Esophagus muscularis mucosa (tissue), 4 donors: ENCODE measurements at regions not wholly inside any gene's neighbourhood (a gene's known extent, or its start where the extent isn't known, plus 50 kb on each side); places are given as distances from the start of the nearest gene placed in this dataset.

Experiments
- EP300 ChIP-seq: sonication (generic); formaldehyde crosslinking; IDR thresholded peaks from one replicate; pipeline ENCODE4 v1.6.1; 2017; ENCODE audit warnings: antibody characterized with exemption
- POLR2A ChIP-seq: fragments of 450-650 bp; IDR thresholded peaks from one replicate; pipeline ENCODE4 v1.6.1; 2017; ENCODE audit warnings: antibody characterized with exemption, moderate library complexity, mild to moderate bottlenecking, low read depth
- POLR2AphosphoS5 ChIP-seq, 2 donors: sonication (generic); formaldehyde crosslinking; IDR thresholded peaks; one replicate each; pipeline ENCODE4 v1.6.1; 2017; ENCODE audit warnings: antibody characterized with exemption in 2 of 2
- TF ChIP-seq, protein P1 (sequence below), 3 experiments: fragments of 200-600 bp in 2 of 3; fragments of 450-650 bp in 1 of 3; sonication (generic) in 2 of 3; IDR thresholded peaks; one replicate each; pipeline ENCODE4 v1.5.1; 2017 to 2019; ENCODE audit warnings: antibody characterized with exemption in 3 of 3, mild to moderate bottlenecking in 2 of 3, moderate library complexity in 1 of 3

- no peak for TF ChIP-seq POLR2A
- TF ChIP-seq, protein P1, sequence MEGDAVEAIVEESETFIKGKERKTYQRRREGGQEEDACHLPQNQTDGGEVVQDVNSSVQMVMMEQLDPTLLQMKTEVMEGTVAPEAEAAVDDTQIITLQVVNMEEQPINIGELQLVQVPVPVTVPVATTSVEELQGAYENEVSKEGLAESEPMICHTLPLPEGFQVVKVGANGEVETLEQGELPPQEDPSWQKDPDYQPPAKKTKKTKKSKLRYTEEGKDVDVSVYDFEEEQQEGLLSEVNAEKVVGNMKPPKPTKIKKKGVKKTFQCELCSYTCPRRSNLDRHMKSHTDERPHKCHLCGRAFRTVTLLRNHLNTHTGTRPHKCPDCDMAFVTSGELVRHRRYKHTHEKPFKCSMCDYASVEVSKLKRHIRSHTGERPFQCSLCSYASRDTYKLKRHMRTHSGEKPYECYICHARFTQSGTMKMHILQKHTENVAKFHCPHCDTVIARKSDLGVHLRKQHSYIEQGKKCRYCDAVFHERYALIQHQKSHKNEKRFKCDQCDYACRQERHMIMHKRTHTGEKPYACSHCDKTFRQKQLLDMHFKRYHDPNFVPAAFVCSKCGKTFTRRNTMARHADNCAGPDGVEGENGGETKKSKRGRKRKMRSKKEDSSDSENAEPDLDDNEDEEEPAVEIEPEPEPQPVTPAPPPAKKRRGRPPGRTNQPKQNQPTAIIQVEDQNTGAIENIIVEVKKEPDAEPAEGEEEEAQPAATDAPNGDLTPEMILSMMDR (IDR thresholded peaks at IDR 0.05): no peak
- no peak for TF ChIP-seq EP300
- TF ChIP-seq POLR2AphosphoS5 (IDR thresholded peaks at IDR 0.05): no peak
These were observed 352.5 kb upstream of the EPHA4 start for GRCh38 chr2:221924576-221924975.
